Lung microvascular endothelial cell (primary cell): ENCODE measurements at regions not wholly inside any gene's neighbourhood (a gene's known extent, or its start where the extent isn't known, plus 50 kb on each side); places are given as distances from the start of the nearest gene placed in this dataset.
"Not testable (repeated sequence)": the region's sequence is repeated elsewhere in the genome, so short reads cannot be mapped to it uniquely, and the experiment has no call there.

Source experiments
- DNase-seq, 2 donors: peaks; one replicate each; pipeline versions ENCODE4 v3.0.0 to v3.0.0-alpha.2; 2010; ENCODE audit warnings: low read depth in 2 of 2

DNA sequence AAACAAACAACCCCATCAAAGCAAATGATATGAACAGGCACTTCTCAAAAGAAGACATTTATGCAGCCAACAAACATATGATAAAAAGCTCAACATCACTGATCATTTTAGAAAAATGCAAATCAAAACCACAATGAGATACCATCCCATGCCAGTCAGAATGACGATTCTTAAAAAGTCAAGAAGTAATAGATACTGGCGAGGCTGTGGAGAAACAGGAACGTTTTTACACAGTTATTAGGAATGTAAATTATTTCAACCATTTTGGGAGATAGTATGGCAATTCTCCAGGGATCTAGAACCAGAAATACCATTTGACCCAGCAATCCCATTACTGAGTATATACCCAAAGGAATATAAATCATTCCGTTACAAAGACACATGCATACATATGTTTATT, 370.4 kb downstream of the HHIPL2 start:
- DNase-seq = not testable (repeated sequence)

DNA sequence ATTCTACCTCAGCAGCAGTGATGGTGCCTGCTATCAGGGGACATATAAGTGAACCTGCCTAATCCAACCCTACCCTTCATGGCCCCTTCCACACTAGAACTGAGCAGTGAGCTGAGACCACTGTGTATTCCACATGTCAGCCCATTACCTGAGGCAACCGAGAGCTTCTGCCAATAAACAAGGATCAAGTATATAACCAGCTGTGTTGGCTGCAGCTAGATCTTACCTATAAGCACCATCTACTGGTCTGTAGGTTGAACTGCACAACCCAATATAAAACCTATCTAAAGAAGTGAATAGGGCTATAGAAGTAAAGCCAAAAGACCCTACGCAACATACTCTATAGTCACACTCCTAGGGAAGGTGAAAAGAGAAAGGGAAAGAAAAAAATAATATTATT, 376.9 kb downstream of the HHIPL2 start:
- peak; percentile 27 to 47 for DNase-seq

DNA sequence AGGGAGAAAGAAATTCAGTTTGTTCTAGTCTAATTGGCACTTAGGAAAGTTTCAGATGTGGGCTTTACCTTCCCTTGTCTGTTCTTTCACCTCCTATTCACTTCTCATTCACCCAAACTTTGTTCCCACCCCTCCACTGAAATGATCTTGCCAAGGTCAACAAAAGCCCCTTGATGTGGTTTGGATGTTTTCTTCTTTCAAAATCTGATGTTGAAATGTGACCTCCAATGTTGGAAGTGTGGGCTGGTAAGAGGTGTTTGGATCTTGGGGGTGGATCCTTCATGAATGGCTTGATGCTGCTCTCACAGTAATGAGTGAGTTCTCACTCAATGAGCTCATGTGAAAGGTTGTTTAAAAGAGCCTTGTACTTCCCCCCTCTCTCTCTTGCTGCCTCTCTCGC, 379.3 kb downstream of the HHIPL2 start:
- DNase-seq = no peak

DNA sequence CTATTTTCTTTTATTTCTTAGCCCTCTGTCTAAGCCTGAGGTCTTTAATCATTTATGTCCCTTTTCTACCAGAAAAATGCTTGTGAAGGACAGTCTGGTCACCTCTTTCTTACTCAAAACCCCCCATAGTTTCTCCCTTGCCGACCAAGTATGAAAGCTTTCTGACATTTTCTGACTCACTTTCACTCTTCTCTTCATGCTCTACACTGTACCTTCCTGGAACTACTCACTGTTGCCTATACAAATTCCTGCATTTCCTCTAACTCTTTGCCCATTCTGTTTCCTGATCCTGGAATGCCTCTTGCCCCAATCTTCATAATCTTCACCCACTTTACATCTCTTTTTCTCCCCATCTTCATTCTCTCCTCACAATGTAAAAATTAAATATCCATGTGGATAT, 380.0 kb downstream of the HHIPL2 start:
- DNase-seq = no peak

DNA sequence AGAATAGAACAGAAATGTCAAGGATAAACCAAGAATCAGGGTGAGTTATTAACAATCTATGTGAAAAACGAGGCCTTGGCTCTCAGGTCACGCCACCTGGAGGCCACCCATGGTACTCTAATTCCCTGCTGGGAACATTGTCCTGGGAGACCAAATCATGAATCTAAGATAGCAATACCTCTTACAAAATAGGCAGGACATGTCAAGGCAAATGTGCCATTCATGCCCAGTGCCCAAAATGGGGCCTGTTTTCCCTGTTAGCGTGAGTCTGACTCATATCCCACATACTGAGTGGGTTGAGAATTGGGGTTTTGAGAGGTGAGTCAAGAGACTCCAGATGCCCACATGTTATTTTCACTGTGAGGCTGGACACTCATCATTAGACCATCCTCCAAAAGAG, 380.8 kb downstream of the HHIPL2 start:
- DNase-seq = peak; percentile 2 to 29

DNA sequence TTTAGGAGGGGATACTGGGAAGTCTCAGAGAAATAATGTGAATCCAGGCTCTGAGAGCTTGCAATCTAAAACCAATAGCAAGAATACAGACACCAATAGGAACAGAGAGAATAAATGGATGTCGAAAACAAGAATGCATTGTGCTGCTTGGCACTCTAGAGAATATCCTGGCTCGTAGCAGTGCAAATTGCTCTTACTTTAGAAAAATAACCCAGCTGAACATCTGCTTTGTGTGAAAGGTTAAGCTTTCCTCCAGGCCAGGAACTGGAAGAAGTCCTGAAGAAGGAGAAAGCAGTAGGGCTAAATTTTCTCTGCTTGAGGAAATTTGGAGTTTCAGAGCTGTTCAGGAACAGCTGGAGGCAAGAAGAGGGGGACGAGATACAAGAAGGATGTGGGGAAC, 382.3 kb downstream of the HHIPL2 start:
- no peak for DNase-seq

DNA sequence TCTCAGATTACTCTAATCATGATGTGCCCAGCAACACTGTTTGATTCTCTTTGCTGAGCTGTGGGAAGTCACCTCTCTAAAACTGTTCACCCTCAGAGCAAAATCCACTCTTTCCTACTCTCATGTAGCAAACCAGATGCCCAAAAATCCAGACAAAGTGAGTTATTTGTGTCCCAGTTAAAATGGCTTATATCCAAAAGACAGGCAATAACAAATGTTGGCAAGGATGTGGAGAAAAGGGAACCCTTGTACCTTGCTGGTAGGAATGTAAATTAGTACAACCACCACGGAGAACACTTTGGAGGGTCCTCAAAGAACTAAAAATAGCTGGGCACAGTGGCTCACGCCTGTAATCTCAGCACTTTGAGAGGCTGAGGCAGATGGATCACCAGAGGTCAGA, 384.0 kb downstream of the HHIPL2 start:
- DNase-seq = no peak

DNA sequence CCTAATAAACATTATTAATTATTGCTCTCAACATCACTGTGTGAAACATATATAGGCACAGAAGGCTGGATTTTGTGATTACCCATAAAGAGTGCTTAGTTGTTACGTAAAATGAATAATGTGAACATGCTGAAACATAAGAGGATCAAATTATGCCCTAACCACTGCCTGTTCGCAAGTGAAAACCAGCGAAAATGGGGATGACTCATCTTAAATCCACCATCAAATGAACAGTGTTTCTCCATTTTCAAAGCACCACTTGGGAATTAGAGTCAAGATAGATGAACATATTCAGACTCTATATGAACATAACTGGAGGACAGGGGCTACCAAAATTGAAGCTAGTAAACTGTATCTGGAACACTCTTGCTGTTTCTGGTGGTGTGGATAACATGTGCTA, 386.2 kb downstream of the HHIPL2 start:
- DNase-seq = no peak

DNA sequence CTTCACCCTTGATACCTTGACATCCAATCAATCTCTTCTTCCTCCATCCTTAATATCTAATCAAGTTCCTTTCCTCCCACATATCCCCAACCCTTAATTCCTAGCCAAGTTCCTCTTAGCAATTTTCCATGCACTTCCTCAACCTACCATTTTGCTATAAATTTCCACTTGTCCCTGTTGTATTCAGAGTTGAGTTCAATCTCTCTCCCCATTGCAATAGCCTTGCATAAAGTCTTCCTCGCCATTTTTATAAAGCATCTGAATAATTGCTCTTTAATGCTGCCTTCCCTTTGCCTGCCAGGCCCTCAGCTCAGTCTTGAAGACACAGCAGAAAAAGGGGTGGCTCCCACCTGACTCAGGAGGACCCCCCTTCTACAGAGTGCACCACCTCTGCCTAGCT, 390.3 kb downstream of the HHIPL2 start:
- no peak for DNase-seq

DNA sequence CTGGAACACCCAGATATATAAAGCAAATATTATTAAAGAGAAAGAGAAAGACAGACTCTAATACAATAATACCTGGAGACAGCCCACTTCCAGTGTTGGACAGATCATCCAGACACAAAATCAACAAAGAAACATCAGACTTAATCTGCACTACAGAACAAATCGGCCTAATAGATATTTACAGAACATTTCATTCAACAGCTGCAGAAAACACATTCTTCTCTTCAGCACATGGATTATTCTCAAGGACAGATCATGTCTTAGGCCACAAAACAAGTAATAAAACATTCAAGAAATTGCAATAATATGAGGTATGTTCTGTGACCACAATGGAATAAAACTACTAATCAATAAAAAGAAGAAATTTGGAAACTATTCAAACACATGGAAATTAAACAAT, 398.3 kb upstream of the DUSP10 start:
- no peak for DNase-seq

DNA sequence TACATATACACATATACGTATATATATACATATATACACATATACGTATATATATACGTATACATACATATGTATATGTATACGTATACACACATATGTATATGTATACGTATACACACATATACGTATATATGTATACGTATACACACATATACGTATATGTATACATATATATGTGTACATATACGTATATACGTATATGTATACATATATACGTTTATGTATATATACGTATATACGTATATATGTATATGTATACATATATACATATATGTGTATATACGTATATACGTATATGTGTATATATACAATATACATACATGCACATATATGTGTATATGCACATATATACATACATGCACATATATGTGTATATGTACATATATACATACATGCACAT, 396.2 kb upstream of the DUSP10 start:
- DNase-seq = no peak

DNA sequence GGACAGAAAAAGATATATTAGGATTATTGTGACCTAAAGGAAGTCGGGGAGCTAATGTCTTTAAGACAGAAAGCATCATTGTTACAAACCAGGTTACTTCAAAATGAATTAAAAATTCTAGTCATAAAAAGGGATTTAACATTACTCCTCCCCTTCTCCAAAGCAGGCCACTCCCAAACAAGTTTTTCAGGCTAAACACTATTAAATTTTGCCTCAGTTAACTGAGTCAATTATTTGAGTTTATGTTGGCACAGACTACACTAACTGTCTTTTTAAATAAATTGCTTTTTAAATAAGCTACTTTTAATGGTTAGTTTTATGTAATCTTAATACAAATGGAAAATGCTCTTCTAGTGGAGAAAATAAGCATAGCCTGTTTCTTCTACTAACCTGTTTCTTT, 395.0 kb upstream of the DUSP10 start:
- DNase-seq = no peak

DNA sequence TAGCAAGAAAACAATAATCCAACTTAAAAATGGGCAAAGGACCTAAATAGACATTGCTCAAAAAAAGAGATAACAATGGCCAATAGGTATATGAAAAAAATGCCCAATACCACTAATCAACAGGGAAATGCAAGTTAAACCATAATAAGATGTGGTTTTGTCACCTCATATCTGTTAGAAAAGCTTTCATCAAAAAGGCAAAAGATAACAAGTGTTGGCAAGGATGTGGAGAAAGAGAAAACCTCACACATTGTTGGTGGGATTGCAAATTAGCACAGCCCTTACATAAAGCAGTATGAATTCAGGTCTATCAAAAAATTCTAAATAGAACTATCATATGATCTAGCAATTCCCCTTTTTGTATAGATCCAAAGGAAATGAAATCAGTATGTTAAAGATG, 387.2 kb upstream of the DUSP10 start:
- no peak for DNase-seq

DNA sequence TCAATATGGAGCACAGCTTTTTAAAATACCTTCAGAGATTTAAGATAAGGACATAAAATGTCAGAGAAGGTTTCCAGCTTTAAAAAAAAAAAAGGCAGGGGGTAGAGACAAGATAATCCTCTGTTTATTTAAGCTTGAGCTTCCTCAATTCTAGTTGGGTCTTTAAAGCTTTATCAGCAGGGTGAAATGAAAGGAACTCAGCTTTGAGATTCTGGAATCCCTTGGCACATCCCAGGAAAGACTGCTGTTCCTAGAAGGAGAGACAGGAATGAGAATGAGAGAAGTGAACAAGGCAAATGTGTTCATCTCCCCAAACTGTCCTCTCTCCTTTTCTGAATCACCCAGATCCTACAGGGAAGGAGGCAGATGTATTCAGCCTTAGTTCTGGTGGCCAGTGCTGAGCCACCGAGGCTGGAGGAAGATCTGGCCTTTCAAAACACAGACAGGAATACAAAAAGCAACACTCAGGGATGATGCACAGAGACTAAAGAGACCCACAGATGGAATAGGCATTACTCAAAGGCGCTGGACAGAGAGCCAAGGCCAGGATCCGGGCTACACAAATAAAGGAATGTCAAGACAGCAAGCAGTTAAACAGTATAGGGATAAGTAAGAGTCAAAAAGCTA, 385.8 kb upstream of the DUSP10 start:
- no peak for DNase-seq

DNA sequence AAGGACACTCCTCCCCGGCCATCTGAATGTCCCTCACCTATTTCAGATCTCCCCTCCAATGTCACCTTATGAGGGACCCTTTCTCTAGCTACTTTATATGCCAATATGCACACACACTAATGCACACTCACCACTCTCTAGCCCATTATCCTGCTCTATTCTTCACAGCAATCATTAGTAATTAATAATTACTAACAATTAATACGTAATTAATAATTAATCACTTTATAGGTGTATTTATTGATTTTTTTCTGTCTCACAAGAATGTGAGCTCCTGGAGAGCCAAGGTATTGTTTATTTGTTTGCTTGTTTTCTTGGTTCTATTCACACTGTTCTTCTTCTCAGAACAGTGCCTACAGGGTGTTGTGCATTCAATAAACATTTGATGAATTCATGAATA, 385.2 kb upstream of the DUSP10 start:
- no peak for DNase-seq

DNA sequence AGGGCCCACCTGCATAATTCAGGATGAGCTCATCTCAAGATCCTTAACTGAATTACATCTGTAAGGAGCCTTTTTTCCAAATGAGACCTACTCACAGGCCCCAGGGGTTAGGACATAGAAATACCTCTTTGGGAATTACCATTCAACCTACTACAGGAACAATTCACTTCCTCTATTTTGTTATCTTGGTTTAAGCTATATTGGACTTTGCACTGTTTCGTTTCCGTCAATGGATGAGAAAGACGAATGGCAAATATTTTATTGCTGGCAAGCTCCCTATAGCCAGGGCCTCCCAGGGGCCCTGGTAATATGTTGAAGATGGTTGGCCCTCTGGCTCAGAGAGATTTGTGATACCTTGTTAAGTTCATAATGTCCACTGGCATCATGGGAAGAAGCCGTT, 384.2 kb upstream of the DUSP10 start:
- no peak for DNase-seq

DNA sequence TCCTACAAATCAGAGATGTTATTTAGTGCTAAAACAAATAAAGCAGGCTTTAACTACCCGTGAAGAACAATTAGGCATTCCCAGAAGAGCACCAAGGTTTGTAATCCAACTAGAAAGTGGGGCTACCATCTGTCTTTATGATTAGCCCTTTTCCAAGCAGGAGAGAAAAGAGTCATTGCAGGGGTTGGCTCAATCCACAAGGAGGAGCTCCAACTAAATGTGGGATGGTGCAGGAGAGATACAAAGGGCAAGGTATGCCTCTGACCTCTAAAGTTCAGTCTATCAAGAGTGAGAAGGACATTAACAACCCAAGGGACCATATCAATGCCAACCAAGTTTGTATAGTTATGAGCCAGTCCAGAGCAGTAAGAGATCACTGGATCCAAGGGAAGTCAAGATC, 382.7 kb upstream of the DUSP10 start:
- DNase-seq = no peak

DNA sequence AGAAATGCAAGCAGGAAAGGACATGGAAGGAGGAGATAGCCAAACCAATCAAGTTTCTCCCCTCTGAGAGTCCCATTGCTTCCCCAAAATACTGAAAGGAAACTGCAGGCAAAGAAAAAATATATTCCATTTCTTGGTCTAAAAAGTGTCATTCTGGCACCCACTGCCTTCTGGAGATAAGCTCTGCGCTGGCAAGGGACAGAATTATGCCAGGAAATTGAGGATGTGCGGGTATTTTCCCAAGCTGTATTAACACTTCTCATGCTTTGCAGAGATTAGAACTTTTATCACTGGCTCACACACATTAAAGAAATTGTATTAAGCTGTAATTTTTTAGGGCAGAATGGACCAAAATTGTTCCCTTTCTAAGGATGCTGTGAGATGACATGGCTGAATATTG, 381.2 kb upstream of the DUSP10 start:
- no peak for DNase-seq

DNA sequence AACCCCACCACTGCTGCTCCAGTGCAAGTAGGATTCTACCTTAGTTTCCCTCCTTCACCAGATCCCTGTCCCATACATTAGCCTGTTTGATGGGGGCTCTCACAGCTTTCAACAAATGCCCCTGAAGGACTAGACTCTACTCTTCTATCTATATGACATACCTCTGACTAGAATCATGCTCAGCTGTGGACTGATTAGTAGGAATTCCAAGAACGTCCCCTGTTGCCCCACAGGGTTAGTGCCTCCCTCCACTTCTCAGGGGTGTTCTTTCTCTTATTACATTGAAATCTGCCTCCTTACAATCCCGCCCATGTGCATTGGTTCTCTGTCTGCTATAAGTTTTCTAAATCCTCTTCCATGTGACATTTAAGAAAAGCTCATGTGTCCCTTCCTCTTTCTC, 375.9 kb upstream of the DUSP10 start:
- no peak for DNase-seq

DNA sequence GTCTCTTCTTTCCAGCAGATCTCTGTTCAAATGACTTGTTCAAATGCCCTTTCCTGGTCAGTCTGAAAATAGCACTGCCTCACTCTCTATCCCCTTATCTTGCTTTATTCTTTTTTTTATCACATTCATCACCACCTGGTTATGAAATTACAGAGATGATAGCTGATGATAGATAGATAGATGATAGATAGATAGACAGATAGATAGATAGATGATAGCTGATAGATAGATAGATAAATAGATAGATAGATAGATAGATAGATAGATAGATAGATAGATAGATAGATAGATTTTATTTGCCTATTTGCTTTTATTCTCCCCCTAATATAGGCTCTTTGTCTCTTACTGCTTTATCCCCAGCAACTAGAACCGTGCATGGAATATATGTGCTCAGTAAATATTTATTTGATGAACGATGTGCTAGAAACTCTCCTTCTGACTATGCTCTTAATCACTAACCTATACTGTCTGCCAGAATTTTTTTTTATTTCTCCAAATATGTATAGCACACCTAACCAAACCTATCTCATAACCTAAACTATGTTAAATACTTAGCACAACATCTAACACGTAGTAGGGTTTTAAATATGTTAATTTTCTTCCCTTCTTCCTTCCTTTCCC, 372.8 kb upstream of the DUSP10 start:
- DNase-seq = no peak

DNA sequence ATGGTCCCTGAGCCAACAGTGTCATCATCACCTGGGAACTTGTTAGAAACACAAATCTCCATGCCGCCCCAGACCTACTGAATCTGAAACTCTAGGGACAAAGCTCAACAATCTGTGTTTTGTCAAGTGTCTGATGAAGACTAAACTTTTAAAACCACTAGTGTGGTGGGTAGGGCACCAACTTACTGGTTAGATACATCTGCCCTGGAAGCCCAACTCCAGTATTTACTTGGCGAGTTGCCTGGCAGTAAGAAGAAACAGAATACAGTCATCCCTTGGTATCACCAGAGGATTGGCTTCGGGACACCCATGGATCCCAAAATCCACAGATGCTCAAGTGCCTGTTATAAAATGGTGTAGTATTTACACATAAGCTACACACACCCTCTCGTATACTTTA, 367.9 kb upstream of the DUSP10 start:
- no peak for DNase-seq

DNA sequence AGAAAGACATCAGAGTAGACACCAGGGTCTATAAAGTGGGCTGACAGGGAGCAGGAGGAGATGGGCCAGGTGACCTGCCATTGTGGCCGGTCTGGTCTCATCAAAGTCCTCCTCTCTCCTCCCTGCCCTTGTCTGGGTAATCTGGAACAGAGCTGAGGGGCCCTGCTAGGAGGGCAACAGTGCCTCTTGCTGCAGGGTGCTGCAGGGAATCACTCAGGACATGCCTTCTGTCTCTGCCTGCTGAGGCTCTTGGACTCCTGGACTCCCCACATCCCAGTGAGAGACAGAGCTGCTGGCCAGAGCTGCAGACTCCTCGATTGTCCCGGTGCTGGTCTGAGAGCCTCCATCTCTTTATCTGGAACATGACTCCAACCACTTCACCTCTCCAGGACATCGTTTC, 366.1 kb upstream of the DUSP10 start:
- DNase-seq = no peak

DNA sequence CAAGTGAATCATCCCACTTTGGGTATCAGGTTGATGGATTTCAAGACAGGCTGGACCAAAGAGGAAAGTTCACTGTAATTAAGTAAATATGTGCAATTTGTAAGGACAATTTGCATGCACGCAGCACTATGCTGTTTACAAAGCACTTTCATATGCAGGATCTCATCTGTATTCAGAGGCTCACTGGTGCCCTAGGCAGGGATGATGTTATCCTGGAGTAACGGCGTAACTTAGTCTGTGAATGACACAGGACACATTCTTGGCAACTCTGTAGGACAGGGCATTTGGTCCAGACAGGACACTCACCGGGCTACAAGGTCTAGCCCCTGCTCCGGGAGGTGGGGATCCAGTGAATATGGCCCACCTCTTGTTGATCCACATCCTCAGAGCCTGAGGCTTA, 365.4 kb upstream of the DUSP10 start:
- DNase-seq = no peak

DNA sequence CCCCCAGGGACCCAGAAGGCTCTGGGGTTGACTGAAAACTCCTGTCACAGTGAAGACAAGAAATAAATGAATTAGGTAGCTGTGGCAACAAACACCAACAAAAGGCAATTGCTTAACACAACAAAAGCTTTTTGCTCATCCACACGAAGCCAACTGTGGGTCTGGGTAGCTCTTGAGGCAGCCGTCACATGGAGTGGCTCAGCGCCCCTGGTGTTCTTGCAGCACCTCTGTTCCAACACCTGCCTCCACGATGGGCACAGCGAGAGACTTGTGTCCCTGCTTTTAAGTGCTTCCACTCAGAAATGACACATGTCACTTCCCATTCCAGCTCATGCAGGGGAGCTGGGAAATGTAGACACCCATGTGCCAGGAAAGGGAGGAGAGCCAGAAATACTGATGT, 364.5 kb upstream of the DUSP10 start:
- no peak for DNase-seq
